GM12864 (cell line): ENCODE measurements at regions not wholly inside any gene's neighbourhood (a gene's known extent, or its start where the extent isn't known, plus 50 kb on each side); places are given as distances from the start of the nearest gene placed in this dataset.

Source experiments
- DNase-seq: peaks from one replicate; pipeline ENCODE4 v3.0.0-alpha.2; 2011; ENCODE audit warnings: low read depth
- H3K4me3 ChIP-seq: 2 replicates; pipeline ENCODE4 v1.5.1; 2011; ENCODE audit warnings: mild to moderate bottlenecking, low read depth, low read length, control low read depth
- TF ChIP-seq, protein P1 (sequence below): IDR thresholded peaks from 2 replicates; pipeline ENCODE4 v1.5.1; 2011; ENCODE audit warnings: low read depth, mild to moderate bottlenecking, moderate library complexity, low read length, control low read depth, inconsistent platforms; ENCODE audit errors: missing control alignments

- H3K4me3 ChIP-seq, result no peak overlapping the region
- TF ChIP-seq, protein P1, sequence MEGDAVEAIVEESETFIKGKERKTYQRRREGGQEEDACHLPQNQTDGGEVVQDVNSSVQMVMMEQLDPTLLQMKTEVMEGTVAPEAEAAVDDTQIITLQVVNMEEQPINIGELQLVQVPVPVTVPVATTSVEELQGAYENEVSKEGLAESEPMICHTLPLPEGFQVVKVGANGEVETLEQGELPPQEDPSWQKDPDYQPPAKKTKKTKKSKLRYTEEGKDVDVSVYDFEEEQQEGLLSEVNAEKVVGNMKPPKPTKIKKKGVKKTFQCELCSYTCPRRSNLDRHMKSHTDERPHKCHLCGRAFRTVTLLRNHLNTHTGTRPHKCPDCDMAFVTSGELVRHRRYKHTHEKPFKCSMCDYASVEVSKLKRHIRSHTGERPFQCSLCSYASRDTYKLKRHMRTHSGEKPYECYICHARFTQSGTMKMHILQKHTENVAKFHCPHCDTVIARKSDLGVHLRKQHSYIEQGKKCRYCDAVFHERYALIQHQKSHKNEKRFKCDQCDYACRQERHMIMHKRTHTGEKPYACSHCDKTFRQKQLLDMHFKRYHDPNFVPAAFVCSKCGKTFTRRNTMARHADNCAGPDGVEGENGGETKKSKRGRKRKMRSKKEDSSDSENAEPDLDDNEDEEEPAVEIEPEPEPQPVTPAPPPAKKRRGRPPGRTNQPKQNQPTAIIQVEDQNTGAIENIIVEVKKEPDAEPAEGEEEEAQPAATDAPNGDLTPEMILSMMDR, result peak; percentile 73
- no peak for DNase-seq
These were observed 87.5 kb upstream of the FMN2 start for GRCh38 chr1:240004086-240004749.

DNA sequence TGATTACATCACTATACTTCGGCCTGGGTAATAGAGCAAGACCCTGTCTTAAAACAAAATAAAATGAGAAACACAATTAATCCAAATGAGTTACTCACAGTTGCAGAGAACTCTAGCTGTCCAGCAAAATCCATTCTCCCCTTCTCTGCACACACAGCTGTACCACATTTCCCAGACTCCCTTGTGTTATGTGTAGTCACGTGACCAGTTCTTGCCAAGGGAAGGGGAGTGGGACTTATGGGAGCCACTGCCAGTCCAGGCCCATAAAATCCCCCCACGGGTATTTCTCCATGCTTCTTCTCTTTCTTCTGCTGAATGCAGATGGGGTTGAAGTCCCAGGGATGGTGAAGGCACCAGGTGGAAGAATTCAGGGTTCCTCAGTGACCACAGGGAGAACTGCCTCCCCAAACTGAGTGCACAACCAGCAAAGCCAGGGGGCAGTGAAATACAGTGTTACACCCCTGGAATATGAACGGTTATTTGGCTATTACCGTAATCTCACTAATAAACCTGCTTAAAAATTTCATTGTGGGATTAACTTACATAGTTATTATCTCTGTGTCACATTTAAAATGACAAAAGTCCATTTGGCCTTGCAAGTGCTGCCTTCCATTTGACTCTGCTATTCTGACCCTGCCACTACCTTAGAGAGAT, 85.6 kb upstream of the FMN2 start:
- TF ChIP-seq, protein P1, result no peak
- no peak overlapping the region for H3K4me3 ChIP-seq
- no peak for DNase-seq

GRCh38 chr1:240008298-240008697, 83.4 kb upstream of the FMN2 start:
- DNase-seq, result no peak
- TF ChIP-seq, protein P1, result no peak
- H3K4me3 ChIP-seq, result no peak overlapping the region

DNA sequence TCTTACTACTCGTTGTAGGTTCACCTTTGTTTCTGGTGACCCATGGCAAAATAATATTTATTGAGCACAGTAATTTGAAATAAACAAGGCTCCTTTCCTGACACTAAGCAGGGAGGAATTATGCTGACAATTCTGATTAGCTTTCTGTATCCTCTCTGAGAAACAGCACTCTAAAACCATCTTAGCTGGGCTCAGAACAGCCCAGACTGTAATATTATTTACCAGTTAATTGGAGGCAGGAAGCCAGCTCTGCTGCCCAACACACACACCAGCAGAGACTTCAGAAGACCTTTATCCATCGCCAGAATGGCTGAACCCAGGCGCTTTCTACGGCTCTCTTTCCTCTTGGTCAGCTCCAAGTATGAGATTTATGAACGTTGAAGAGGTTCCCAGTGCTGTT, 77.6 kb upstream of the FMN2 start:
- DNase-seq, result no peak
- H3K4me3 ChIP-seq, result no peak overlapping the region

GRCh38 chr1:240018617-240019016, 73.1 kb upstream of the FMN2 start:
- TF ChIP-seq, protein P1, result no peak

More for the DNA sequence above, 77.6 kb upstream of the FMN2 start:
- TF ChIP-seq, protein P1, result no peak

GRCh38 chr1:240019524-240019923, 72.2 kb upstream of the FMN2 start:
- no peak for DNase-seq
- TF ChIP-seq, protein P1, result no peak

More at GRCh38 chr1:240018617-240019016, 73.1 kb upstream of the FMN2 start:
- no peak for DNase-seq
- H3K4me3 ChIP-seq, result no peak overlapping the region

More at GRCh38 chr1:240019524-240019923, 72.2 kb upstream of the FMN2 start:
- H3K4me3 ChIP-seq, result no peak overlapping the region
